ENCODE measurements at regions not wholly inside any gene's neighbourhood (a gene's known extent, or its start where the extent isn't known, plus 50 kb on each side); places are given as distances from the start of the nearest gene placed in this dataset.

DNA sequence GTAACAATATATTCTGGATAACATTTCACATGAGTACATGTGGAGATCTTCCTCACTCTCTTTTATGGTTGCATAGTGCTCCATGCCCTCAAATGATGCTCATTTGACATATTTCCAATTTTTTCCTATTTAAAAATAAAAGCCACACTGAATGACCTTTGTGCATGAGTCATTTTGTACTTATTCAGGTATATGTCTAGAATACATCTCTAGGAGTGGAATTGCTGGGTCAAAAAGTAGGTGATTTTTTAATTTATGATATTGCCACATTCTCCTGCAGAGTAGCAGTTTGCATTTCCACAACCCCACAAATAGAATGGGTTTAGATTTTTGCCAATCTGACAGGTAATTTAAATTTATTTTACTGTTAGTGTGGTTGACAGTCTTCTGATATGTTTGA lies 104.8 kb downstream of the RPAP3 start:
- intact Hi-C loops (cut with micrococcal nuclease): no loop called here
- Histone ChIP-seq H4K20me1 (ENCODE audit: low read length) (no peaks in the 10 kb centered on the region), H2AFZ (ENCODE audit: low read length) (no peak overlapping the region), H3K79me2 (ENCODE audit: low read length) (no peaks in the 10 kb centered on the region), H3K4me1 (ENCODE audit: insufficient read depth, low read length) (no peaks in the 10 kb centered on the region), H3K36me3 (ENCODE audit: low read depth, low read length) (no peaks in the 10 kb centered on the region), H3K4me2 (ENCODE audit: low read length) (no peak overlapping the region), H3F3A (ENCODE audit: low read length, unreplicated experiment) (no peaks in the 10 kb centered on the region), H3K9me2 (replicated peaks; ENCODE audit: low read length) (no peaks in the 10 kb centered on the region), H3K9me3 (ENCODE audit: low read length) (no peaks in the 10 kb centered on the region), H3K9ac (ENCODE audit: low read length) (no peak overlapping the region), H3K27ac (ENCODE audit: low read length) (no peak overlapping the region), H3K4me3 (ENCODE audit: low read length) (no peak overlapping the region), H3K27me3 (ENCODE audit: low read length) (no peaks in the 10 kb centered on the region)
- BruUV-seq (replicated peaks): no TSS peak
- ATAC-seq: no peak
- POLR2A ChIA-PET (ENCODE audit: unreplicated experiment): no interaction called here
- CTCF ChIA-PET: no interaction called here
- no peak for DNase-seq
- TF ChIP-seq EZH2phosphoT487 (IDR thresholded peaks at IDR 0.05; ENCODE audit: borderline replicate concordance, low read length) (no peak), EZH2 (IDR thresholded peaks at IDR 0.05; ENCODE audit: low read length, unreplicated experiment) (no peak)
- TF ChIP-seq, protein P1, sequence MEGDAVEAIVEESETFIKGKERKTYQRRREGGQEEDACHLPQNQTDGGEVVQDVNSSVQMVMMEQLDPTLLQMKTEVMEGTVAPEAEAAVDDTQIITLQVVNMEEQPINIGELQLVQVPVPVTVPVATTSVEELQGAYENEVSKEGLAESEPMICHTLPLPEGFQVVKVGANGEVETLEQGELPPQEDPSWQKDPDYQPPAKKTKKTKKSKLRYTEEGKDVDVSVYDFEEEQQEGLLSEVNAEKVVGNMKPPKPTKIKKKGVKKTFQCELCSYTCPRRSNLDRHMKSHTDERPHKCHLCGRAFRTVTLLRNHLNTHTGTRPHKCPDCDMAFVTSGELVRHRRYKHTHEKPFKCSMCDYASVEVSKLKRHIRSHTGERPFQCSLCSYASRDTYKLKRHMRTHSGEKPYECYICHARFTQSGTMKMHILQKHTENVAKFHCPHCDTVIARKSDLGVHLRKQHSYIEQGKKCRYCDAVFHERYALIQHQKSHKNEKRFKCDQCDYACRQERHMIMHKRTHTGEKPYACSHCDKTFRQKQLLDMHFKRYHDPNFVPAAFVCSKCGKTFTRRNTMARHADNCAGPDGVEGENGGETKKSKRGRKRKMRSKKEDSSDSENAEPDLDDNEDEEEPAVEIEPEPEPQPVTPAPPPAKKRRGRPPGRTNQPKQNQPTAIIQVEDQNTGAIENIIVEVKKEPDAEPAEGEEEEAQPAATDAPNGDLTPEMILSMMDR (conservative IDR thresholded peaks at IDR 0.05; ENCODE audit: low read depth, low read length): no peak

DNA sequence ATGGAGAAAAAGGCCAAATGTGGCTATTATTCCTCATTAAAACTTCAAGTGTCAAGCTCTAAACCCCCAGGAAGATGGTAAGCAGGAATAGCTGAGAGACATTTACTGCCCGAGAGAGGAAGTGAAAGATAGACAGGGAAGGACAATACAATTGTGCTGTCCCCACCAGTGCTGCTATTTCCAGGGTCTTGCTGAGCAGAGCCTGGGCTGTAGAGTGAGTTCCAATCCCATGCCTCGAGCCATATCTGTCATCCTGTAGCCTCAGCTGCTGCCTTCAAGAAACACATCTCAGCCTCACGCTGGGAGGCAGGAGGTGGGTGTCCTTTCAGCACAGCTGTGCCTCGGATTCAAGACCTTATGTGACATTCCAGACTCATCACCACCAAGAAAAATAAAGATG lies 114.0 kb downstream of the RPAP3 start:
- ATAC-seq (no peak), DNase-seq (no peak)
- intact Hi-C loops (cut with micrococcal nuclease): no loop called here
- H3K9me2 ChIP-seq (replicated peaks; ENCODE audit: low read length): no peaks in the 10 kb centered on the region
- H3F3A ChIP-seq (ENCODE audit: low read length, unreplicated experiment): no peaks in the 10 kb centered on the region
- no peak overlapping the region for H3K4me2 ChIP-seq (ENCODE audit: low read length)
- H3K79me2 ChIP-seq (ENCODE audit: low read length): no peaks in the 10 kb centered on the region
- BruUV-seq (replicated peaks): no TSS peak
- ChIA-PET CTCF (no interaction called here), POLR2A (ENCODE audit: unreplicated experiment) (no interaction called here)
- no peak overlapping the region for H3K9ac ChIP-seq (ENCODE audit: low read length)
- H2AFZ ChIP-seq (ENCODE audit: low read length): no peak overlapping the region
- no peaks in the 10 kb centered on the region for H3K27me3 ChIP-seq (ENCODE audit: low read length)
- no peaks in the 10 kb centered on the region for H3K4me1 ChIP-seq (ENCODE audit: insufficient read depth, low read length)
- H4K20me1 ChIP-seq (ENCODE audit: low read length): no peaks in the 10 kb centered on the region
- no peaks in the 10 kb centered on the region for H3K9me3 ChIP-seq (ENCODE audit: low read length)
- H3K27ac ChIP-seq (ENCODE audit: low read length): no peak overlapping the region
- H3K4me3 ChIP-seq (ENCODE audit: low read length): no peak overlapping the region
- no peaks in the 10 kb centered on the region for H3K36me3 ChIP-seq (ENCODE audit: low read depth, low read length)
- TF ChIP-seq EZH2phosphoT487 (IDR thresholded peaks at IDR 0.05; ENCODE audit: borderline replicate concordance, low read length) (no peak), EZH2 (IDR thresholded peaks at IDR 0.05; ENCODE audit: low read length, unreplicated experiment) (no peak)
- TF ChIP-seq, protein P1 (conservative IDR thresholded peaks at IDR 0.05; ENCODE audit: low read depth, low read length): no peak

DNA sequence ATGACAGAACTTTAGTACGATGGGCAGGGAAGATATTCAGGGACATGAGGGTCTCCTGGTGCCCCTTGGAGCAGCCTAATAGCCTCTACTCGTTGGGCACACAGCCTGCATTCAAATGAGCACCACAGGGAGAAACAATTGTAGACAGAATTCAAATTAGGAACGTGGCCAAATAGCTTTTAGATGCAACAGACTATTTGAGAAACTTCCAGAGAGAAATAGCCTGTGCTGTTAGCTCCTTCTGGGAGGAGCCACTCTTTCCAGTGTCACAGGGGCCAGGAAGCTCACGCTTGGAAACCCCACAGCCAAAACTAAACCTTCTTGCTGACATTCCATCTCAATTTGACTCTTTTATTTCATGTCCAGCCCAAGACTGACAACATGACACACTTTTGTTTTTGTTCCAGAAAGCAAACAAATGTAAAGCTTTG lies 114.5 kb downstream of the RPAP3 start:
- Histone ChIP-seq H4K20me1 (ENCODE audit: low read length) (no peaks in the 10 kb centered on the region), H3K9ac (ENCODE audit: low read length) (no peak overlapping the region), H3F3A (ENCODE audit: low read length, unreplicated experiment) (no peaks in the 10 kb centered on the region), H3K4me3 (ENCODE audit: low read length) (no peak overlapping the region), H3K36me3 (ENCODE audit: low read depth, low read length) (no peaks in the 10 kb centered on the region), H3K27ac (ENCODE audit: low read length) (no peak overlapping the region), H3K79me2 (ENCODE audit: low read length) (no peaks in the 10 kb centered on the region), H3K9me2 (replicated peaks; ENCODE audit: low read length) (no peaks in the 10 kb centered on the region), H2AFZ (ENCODE audit: low read length) (no peak overlapping the region), H3K4me1 (ENCODE audit: insufficient read depth, low read length) (no peaks in the 10 kb centered on the region), H3K4me2 (ENCODE audit: low read length) (no peak overlapping the region), H3K9me3 (ENCODE audit: low read length) (no peaks in the 10 kb centered on the region), H3K27me3 (ENCODE audit: low read length) (no peaks in the 10 kb centered on the region)
- ATAC-seq: no peak
- no TSS peak for BruUV-seq (replicated peaks)
- TF ChIP-seq EZH2 (IDR thresholded peaks at IDR 0.05; ENCODE audit: low read length, unreplicated experiment): no peak
- TF ChIP-seq, protein P1 (conservative IDR thresholded peaks at IDR 0.05; ENCODE audit: low read depth, low read length): no peak
- TF ChIP-seq EZH2phosphoT487 (IDR thresholded peaks at IDR 0.05; ENCODE audit: borderline replicate concordance, low read length): no peak
- CTCF ChIA-PET: no interaction called here
- POLR2A ChIA-PET (ENCODE audit: unreplicated experiment): no interaction called here
- intact Hi-C loops (cut with micrococcal nuclease): no loop called here
- no peak for DNase-seq

Measured in PC-3 (cell line).